GM12878 (cell line): ENCODE measurements at regions not wholly inside any gene's neighbourhood (a gene's known extent, or its start where the extent isn't known, plus 50 kb on each side); places are given as distances from the start of the nearest gene placed in this dataset.

ENCODE experiments used
- ATAC-seq: fragments of 200-7000 bp; cut with Tn5 transposase; 3 replicates; pipeline ENCODE4 v1.9.1; 2020; ENCODE audit warnings: mild to moderate bottlenecking, moderate library complexity
- BruUV-seq: library from RNA; stranded (reverse); fragments of 400-500 nt; replicated peaks from 2 replicates; lab custom pipeline; 2021; lab: Mats Ljungman, UMichigan
- CTCF ChIA-PET: fragments of 300-600 bp; sonication (Branson Sonifier 250); formaldehyde crosslinking; extraction: SDS; loops from one replicate; lab custom pipeline; 2021; ENCODE audit warnings: inconsistent platforms; lab: Yijun Ruan, JAX
- POLR2A ChIA-PET: fragments of 350-600 bp; formaldehyde crosslinking; extraction: SDS; loops from one replicate; lab custom pipeline; 2021; ENCODE audit warnings: inconsistent platforms; lab: Charles Lee
- RAD21 ChIA-PET: fragments of 300-600 bp; sonication (Branson Sonifier 250); formaldehyde crosslinking; loops from one replicate; lab custom pipeline; 2023; ENCODE audit warnings: antibody characterized with exemption; ENCODE audit not compliant: unreplicated experiment; lab: Charles Lee
- SMC1A ChIA-PET: fragments of 300-600 bp; sonication (Branson Sonifier 250); formaldehyde crosslinking; loops from one replicate; lab custom pipeline; 2023; ENCODE audit not compliant: unreplicated experiment, uncharacterized antibody; lab: Charles Lee
- DNase-seq: peaks from one replicate; pipeline ENCODE4 v3.0.0-alpha.2; 2011; ENCODE audit warnings: low read depth, low spot score
- FAIRE-seq: peaks from 3 replicates; lab custom pipeline; 2011; peaks lifted over from hg19 to GRCh38; lab: Jason Lieb, UNC
- H2AFZ ChIP-seq: 2 replicates; pipeline ENCODE4 v1.6.0; 2011; ENCODE audit warnings: low read depth, low read length, control low read depth; ENCODE audit not compliant: control insufficient read depth
- H3K27ac ChIP-seq: 2 replicates; pipeline ENCODE4 v1.5.1; 2011; ENCODE audit warnings: control low read depth; ENCODE audit not compliant: control insufficient read depth, insufficient read depth
- H3K27me3 ChIP-seq, 2 experiments: replicated peaks in 1 of 2; 2 replicates each; pipeline versions ENCODE4 v1.6.0 to v1.6.1; 2011; ENCODE audit warnings: low read length in 1 of 2; ENCODE audit not compliant: control insufficient read depth in 2 of 2, insufficient read depth in 2 of 2
- H3K36me3 ChIP-seq, 2 experiments: 2 replicates each; pipeline ENCODE4 v1.5.1; 2011; ENCODE audit warnings: low read length in 1 of 2; ENCODE audit not compliant: control insufficient read depth in 2 of 2, insufficient read depth in 2 of 2
- H3K4me1 ChIP-seq: 2 replicates; pipeline ENCODE4 v1.6.1; 2011; ENCODE audit warnings: mild to moderate bottlenecking, low read length, moderate library complexity, mixed read lengths; ENCODE audit not compliant: control insufficient read depth, insufficient read depth
- H3K4me2 ChIP-seq: 2 replicates; pipeline ENCODE4 v1.6.0; 2011; ENCODE audit warnings: control low read depth; ENCODE audit not compliant: control insufficient read depth, insufficient read depth
- H3K4me3 ChIP-seq: fragments of 200-600 bp; sonication (generic); 2 replicates; pipeline ENCODE4 v1.5.1; 2016
- H3K79me2 ChIP-seq: 2 replicates; pipeline ENCODE4 v1.6.0; 2011; ENCODE audit warnings: low read length; ENCODE audit not compliant: control insufficient read depth, insufficient read depth
- H3K9ac ChIP-seq: 2 replicates; pipeline ENCODE4 v1.8.0; 2011; ENCODE audit warnings: low read length, control low read depth, mixed read lengths; ENCODE audit not compliant: control insufficient read depth, insufficient read depth
- H3K9me3 ChIP-seq: replicated peaks from 3 replicates; pipeline ENCODE4 v1.5.1; 2011; ENCODE audit warnings: mild to moderate bottlenecking, low read length; ENCODE audit not compliant: control insufficient read depth, insufficient read depth
- H4K20me1 ChIP-seq: 2 replicates; pipeline ENCODE4 v1.6.0; 2011; ENCODE audit not compliant: control insufficient read depth, insufficient read depth
- CBX5 ChIP-seq: sonication (generic); IDR thresholded peaks from 2 replicates; pipeline ENCODE4 v1.6.1; 2016; ENCODE audit warnings: low read depth, moderate library complexity, mild to moderate bottlenecking, inconsistent platforms
- EGR1 ChIP-seq, 2 experiments: IDR thresholded peaks; 1 replicate in 1 of 2; 2 replicates in 1 of 2; pipeline ENCODE4 v1.6.1; 2011 to 2012; ENCODE audit warnings: low read depth in 2 of 2, low read length in 2 of 2, borderline replicate concordance in 1 of 2, mild to moderate bottlenecking in 1 of 2, moderate library complexity in 1 of 2
- FOS ChIP-seq: IDR thresholded peaks from 3 replicates; pipeline ENCODE4 v1.6.1; 2011; ENCODE audit warnings: borderline replicate concordance; ENCODE audit not compliant: insufficient read length; ENCODE audit errors: extremely low read depth
- GABPA ChIP-seq: IDR thresholded peaks from 2 replicates; pipeline ENCODE4 v1.6.1; 2014; ENCODE audit warnings: antibody characterized with exemption, low read depth, mild to moderate bottlenecking, inconsistent platforms
- IKZF1 ChIP-seq: fragments of 450-650 bp; conservative IDR thresholded peaks from 2 replicates; pipeline ENCODE4 v1.6.1; 2017; ENCODE audit warnings: antibody characterized with exemption, mild to moderate bottlenecking
- KLF5 ChIP-seq: fragments of 450-650 bp; IDR thresholded peaks from 2 replicates; pipeline ENCODE4 v1.6.1; 2014; ENCODE audit warnings: mild to moderate bottlenecking; ENCODE audit not compliant: partially characterized antibody
- MYB ChIP-seq: fragments of 150-350 bp; IDR thresholded peaks from 2 replicates; pipeline ENCODE4 v1.6.1; 2014; ENCODE audit warnings: mild to moderate bottlenecking, low read depth, low read length, borderline replicate concordance
- RB1 ChIP-seq: fragments of 450-650 bp; formaldehyde crosslinking; IDR thresholded peaks from 2 replicates; pipeline ENCODE4 v1.6.1; 2017; ENCODE audit warnings: mild to moderate bottlenecking, borderline replicate concordance
- SMAD1 ChIP-seq: fragments of 450-650 bp; IDR thresholded peaks from 2 replicates; pipeline ENCODE4 v1.6.1; 2018; ENCODE audit warnings: mild to moderate bottlenecking, low read depth; ENCODE audit not compliant: partially characterized antibody
- SMAD5 ChIP-seq: IDR thresholded peaks from 2 replicates; pipeline ENCODE4 v1.6.1; 2016; ENCODE audit warnings: antibody characterized with exemption, low read depth
- SMC3 ChIP-seq: IDR thresholded peaks from 2 replicates; pipeline ENCODE4 v1.6.1; 2011; ENCODE audit warnings: low read length, improper control_type of control experiment, borderline replicate concordance
- YBX1 ChIP-seq: fragments of 450-650 bp; IDR thresholded peaks from 2 replicates; pipeline ENCODE4 v1.6.1; 2016; ENCODE audit warnings: antibody characterized with exemption
- WGBS: methylation state at CpG from one replicate; pipeline ENCODE4 v1.1.6; 2016; ENCODE audit warnings: low lambda C conversion rate; ENCODE audit not compliant: insufficient replicate concordance, insufficient coverage; ENCODE audit errors: missing lambda C conversion rate; 5-methylcytosine and 5-hydroxymethylcytosine counted together
- in situ Hi-C: fragments of 300-500 bp; cut with MboI; formaldehyde crosslinking; loops from 9 replicates; pipeline ENCODE4 v1.14.3; 2018; ENCODE audit warnings: mixed read lengths
- intact Hi-C: fragments of 100-400 bp; cut with micrococcal nuclease; formaldehyde crosslinking; loops from one replicate; pipeline ENCODE4 v1.14.2; 2022; ENCODE audit not compliant: unreplicated experiment
- TF ChIP-seq, protein P1 (sequence below): IDR thresholded peaks from 2 replicates; pipeline ENCODE4 v1.6.1; 2012; ENCODE audit warnings: low read depth, low read length, improper control_type of control experiment
- TF ChIP-seq, protein P2 (sequence below): fragments of 450-650 bp; IDR thresholded peaks from 2 replicates; pipeline ENCODE4 v1.6.1; 2017; ENCODE audit warnings: mild to moderate bottlenecking, moderate library complexity
- TF ChIP-seq, protein P3 (sequence below): fragments of 450-650 bp; IDR thresholded peaks from 2 replicates; pipeline ENCODE4 v1.6.1; 2017; ENCODE audit warnings: low read depth, mild to moderate bottlenecking, moderate library complexity

DNA sequence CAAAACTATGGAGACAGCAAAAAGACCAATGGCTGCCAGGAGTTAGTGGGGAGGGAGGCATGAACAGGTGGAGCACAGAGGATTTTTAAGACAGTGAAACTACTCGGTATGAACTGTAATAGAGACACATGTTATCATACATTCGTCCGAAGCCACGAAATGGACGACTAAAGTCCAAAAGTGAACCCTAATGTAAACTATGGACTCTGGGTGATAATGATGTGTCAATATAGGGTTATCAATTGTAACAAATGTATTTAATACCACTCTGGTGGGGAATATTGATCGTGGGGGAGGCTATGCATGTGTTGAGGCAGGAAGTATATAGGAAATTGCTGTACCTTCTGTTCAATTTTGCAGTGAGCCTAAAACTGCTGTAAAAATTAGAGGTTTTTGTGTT is 107.0 kb downstream of the CPN2 start:
- no peak for FAIRE-seq
- Histone ChIP-seq H3K27me3 (peaks cover 6 to 8% of the 10 kb centered on the region in 2 experiments; a peak in 2 of 4 replicates), H3K36me3 (no peaks in the 10 kb centered on the region), H2AFZ (no peak overlapping the region), H3K4me3 (no peak overlapping the region), H3K4me2 (no peak overlapping the region), H3K79me2 (no peaks in the 10 kb centered on the region), H4K20me1 (no peaks in the 10 kb centered on the region), H3K9ac (no peak overlapping the region), H3K9me3 (no peaks in the 10 kb centered on the region), H3K4me1 (no peaks in the 10 kb centered on the region), H3K27ac (no peak overlapping the region)
- TF ChIP-seq FOS (no peak), YBX1 (no peak), CBX5 (no peak), RB1 (no peak), SMAD5 (no peak), GABPA (no peak), KLF5 (no peak), SMC3 (no peak), IKZF1 (no peak), MYB (no peak), SMAD1 (no peak), EGR1 (IDR thresholded peaks at IDR 0.05; ENCODE audit: borderline replicate concordance in 1 of 2, low read depth in 2 of 2, low read length in 2 of 2) (no peak)
- TF ChIP-seq, protein P1, sequence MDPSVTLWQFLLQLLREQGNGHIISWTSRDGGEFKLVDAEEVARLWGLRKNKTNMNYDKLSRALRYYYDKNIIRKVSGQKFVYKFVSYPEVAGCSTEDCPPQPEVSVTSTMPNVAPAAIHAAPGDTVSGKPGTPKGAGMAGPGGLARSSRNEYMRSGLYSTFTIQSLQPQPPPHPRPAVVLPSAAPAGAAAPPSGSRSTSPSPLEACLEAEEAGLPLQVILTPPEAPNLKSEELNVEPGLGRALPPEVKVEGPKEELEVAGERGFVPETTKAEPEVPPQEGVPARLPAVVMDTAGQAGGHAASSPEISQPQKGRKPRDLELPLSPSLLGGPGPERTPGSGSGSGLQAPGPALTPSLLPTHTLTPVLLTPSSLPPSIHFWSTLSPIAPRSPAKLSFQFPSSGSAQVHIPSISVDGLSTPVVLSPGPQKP: no peak
- TF ChIP-seq, protein P2, sequence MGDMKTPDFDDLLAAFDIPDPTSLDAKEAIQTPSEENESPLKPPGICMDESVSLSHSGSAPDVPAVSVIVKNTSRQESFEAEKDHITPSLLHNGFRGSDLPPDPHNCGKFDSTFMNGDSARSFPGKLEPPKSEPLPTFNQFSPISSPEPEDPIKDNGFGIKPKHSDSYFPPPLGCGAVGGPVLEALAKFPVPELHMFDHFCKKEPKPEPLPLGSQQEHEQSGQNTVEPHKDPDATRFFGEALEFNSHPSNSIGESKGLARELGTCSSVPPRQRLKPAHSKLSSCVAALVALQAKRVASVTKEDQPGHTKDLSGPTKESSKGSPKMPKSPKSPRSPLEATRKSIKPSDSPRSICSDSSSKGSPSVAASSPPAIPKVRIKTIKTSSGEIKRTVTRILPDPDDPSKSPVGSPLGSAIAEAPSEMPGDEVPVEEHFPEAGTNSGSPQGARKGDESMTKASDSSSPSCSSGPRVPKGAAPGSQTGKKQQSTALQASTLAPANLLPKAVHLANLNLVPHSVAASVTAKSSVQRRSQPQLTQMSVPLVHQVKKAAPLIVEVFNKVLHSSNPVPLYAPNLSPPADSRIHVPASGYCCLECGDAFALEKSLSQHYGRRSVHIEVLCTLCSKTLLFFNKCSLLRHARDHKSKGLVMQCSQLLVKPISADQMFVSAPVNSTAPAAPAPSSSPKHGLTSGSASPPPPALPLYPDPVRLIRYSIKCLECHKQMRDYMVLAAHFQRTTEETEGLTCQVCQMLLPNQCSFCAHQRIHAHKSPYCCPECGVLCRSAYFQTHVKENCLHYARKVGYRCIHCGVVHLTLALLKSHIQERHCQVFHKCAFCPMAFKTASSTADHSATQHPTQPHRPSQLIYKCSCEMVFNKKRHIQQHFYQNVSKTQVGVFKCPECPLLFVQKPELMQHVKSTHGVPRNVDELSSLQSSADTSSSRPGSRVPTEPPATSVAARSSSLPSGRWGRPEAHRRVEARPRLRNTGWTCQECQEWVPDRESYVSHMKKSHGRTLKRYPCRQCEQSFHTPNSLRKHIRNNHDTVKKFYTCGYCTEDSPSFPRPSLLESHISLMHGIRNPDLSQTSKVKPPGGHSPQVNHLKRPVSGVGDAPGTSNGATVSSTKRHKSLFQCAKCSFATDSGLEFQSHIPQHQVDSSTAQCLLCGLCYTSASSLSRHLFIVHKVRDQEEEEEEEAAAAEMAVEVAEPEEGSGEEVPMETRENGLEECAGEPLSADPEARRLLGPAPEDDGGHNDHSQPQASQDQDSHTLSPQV: no peak
- TF ChIP-seq, protein P3, sequence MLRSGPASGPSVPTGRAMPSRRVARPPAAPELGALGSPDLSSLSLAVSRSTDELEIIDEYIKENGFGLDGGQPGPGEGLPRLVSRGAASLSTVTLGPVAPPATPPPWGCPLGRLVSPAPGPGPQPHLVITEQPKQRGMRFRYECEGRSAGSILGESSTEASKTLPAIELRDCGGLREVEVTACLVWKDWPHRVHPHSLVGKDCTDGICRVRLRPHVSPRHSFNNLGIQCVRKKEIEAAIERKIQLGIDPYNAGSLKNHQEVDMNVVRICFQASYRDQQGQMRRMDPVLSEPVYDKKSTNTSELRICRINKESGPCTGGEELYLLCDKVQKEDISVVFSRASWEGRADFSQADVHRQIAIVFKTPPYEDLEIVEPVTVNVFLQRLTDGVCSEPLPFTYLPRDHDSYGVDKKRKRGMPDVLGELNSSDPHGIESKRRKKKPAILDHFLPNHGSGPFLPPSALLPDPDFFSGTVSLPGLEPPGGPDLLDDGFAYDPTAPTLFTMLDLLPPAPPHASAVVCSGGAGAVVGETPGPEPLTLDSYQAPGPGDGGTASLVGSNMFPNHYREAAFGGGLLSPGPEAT: no peak
- no peak for ATAC-seq
- DNase-seq: no peak
- SMC1A ChIA-PET: no interaction called here
- POLR2A ChIA-PET: no interaction called here
- intact Hi-C loops: no loop called here
- CTCF ChIA-PET: no interaction called here
- RAD21 ChIA-PET: no interaction called here
- WGBS: 56% methylated on average over 6 of the region's 6 CpGs
- in situ Hi-C loops: no loop called here
- BruUV-seq: no TSS peak
